ENCODE measurements at regions not wholly inside any gene's neighbourhood (a gene's known extent, or its start where the extent isn't known, plus 50 kb on each side); places are given as distances from the start of the nearest gene placed in this dataset.

DNA sequence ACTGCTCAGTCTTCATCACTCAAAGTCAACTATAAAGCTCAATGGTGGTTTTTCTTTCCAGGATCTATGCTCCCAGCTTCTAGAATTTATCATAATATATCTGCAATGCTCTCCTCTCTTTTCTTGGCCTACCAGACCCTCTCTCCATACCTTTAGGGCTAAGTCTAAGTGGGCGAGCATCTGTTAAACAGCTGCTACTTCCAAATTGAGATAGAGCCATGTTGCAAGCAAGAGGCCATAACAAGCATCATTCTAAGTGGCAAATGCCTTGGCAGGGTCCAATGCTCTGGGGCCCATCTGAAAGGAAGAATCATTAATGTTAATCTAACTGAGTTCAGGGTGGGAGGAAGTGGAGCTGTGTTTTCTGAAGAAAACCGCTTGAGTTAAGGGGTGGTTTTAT is 324.0 kb downstream of the TLR4 start:
- Mint-ChIP-seq H3K4me1 (no peaks in the 10 kb centered on the region), H3K27ac (no peak overlapping the region), H3K9me3 (peaks cover 10% of the 10 kb centered on the region), H3K36me3 (no peaks in the 10 kb centered on the region), H3K4me3 (no peak overlapping the region), H3K27me3 (ENCODE audit: low read depth) (peaks cover 2% of the 10 kb centered on the region; the same call in 1 of the 2 replicates)
- ATAC-seq = no peak
- no peak for DNase-seq (ENCODE audit: low spot score)
- POLR2A ChIA-PET = no interaction called here
- TF ChIP-seq CREM (CRISPR knock-in tag; IDR thresholded peaks at IDR 0.05) = no peak
- no peak for TF ChIP-seq ZNF121 (CRISPR knock-in tag; IDR thresholded peaks at IDR 0.05)
- TF ChIP-seq, protein P1, sequence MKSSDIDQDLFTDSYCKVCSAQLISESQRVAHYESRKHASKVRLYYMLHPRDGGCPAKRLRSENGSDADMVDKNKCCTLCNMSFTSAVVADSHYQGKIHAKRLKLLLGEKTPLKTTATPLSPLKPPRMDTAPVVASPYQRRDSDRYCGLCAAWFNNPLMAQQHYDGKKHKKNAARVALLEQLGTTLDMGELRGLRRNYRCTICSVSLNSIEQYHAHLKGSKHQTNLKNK (CRISPR knock-in tag; IDR thresholded peaks at IDR 0.05) = no peak
- no peak for TF ChIP-seq USF1 (CRISPR knock-in tag; IDR thresholded peaks at IDR 0.05)
- no peak for TF ChIP-seq GRHL2 (CRISPR knock-in tag; IDR thresholded peaks at IDR 0.05; ENCODE audit: insufficient replicate concordance, severe bottlenecking)
- TF ChIP-seq NFE2L1 (CRISPR knock-in tag; IDR thresholded peaks at IDR 0.05) = no peak
- no peak for TF ChIP-seq NR2C2 (CRISPR knock-in tag; IDR thresholded peaks at IDR 0.05)
- TF ChIP-seq ZNF416 (CRISPR knock-in tag; IDR thresholded peaks at IDR 0.05) = no peak
- TF ChIP-seq, protein P2, sequence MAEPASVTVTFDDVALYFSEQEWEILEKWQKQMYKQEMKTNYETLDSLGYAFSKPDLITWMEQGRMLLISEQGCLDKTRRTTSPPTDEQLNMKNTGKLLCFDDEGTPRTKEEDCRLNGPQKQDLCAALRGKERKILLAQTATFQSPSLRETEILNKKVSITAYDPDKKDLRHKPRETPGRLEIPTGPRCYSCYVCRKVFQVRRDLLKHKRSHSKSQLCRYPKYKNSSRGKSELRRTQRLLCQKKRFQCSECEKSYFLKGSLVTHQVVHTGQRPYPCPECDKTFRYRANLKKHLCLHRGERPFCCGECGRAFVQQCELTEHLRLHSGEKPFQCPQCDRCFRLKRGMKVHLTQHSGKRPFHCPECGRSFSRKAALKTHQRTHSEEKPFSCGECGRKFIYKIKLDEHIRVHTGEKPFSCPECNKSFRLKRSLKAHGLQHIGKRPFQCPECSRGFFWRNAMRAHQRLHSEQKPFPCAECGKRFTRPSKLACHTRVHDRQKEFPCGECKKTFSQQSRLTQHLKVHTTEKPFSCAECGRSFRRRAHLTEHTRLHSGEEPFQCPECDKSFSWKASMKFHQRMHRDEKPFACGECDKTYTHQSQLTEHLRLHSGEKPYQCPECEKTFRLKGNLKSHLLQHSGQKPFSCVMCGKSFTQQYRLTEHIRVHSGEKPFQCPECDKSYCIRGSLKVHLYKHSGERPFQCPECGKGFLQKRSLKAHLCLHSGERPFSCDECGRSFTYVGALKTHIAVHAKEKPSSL (CRISPR knock-in tag; conservative IDR thresholded peaks at IDR 0.05) = no peak
- no peak for TF ChIP-seq ZBTB21 (CRISPR knock-in tag; IDR thresholded peaks at IDR 0.05; ENCODE audit: borderline replicate concordance)
- TF ChIP-seq AFF4 (CRISPR knock-in tag; IDR thresholded peaks at IDR 0.05; ENCODE audit: borderline replicate concordance) = no peak
- TF ChIP-seq ZNF263 (CRISPR knock-in tag; IDR thresholded peaks at IDR 0.05; ENCODE audit: low read depth) = no peak
- no peak for TF ChIP-seq PRRX2 (CRISPR knock-in tag; IDR thresholded peaks at IDR 0.05)
- TF ChIP-seq RORB (CRISPR knock-in tag; IDR thresholded peaks at IDR 0.05) = no peak
- TF ChIP-seq E2F5 (CRISPR knock-in tag; IDR thresholded peaks at IDR 0.05) = no peak
- CTCF ChIA-PET = no interaction called here

DNA sequence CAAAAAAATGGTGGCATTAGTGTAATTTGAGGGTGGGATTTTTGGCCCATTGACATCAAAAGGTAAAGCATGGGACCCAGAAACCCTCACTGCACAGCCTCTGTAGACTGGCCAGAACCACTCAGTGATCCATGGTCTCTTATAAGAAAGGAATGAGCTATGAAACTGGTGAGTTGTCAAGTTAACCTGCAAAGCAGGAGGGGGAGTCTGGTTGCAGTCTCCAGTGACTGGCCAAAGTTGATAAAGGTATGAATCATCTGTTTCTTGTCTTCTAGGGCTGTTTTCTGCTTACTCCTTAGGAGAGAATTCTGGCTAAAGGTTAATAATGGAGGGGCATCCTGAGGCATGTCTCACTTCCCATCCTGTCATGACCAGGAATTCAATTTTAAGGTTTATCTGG is 325.2 kb downstream of the TLR4 start:
- ChIA-PET POLR2A (no interaction called here), CTCF (no interaction called here)
- ATAC-seq = no peak
- no peak overlapping the region for H3K4me3 Mint-ChIP-seq
- no peaks in the 10 kb centered on the region for H3K36me3 Mint-ChIP-seq
- H3K27me3 Mint-ChIP-seq (ENCODE audit: low read depth) = peaks cover 2% of the 10 kb centered on the region; the same call in 1 of the 2 replicates
- DNase-seq (ENCODE audit: low spot score) = no peak
- H3K9me3 Mint-ChIP-seq = peaks cover 15% of the 10 kb centered on the region
- H3K4me1 Mint-ChIP-seq = peaks cover 4% of the 10 kb centered on the region; the same call in 1 of the 2 replicates
- H3K27ac Mint-ChIP-seq = no peak overlapping the region
- TF ChIP-seq SMAD3 (CRISPR knock-in tag; IDR thresholded peaks at IDR 0.05; ENCODE audit: borderline replicate concordance) (no peak), ZNF532 (CRISPR knock-in tag; IDR thresholded peaks at IDR 0.05; ENCODE audit: borderline replicate concordance) (no peak), ZNF396 (CRISPR knock-in tag; IDR thresholded peaks at IDR 0.05; ENCODE audit: borderline replicate concordance) (no peak), NFATC4 (CRISPR knock-in tag; IDR thresholded peaks at IDR 0.05) (no peak), ZNF232 (CRISPR knock-in tag; IDR thresholded peaks at IDR 0.05) (no peak)
- TF ChIP-seq, protein P2 (CRISPR knock-in tag; conservative IDR thresholded peaks at IDR 0.05) = no peak

Measured in WTC11 (cell line).